Neural progenitor cell (in vitro differentiated cells): ENCODE measurements at regions not wholly inside any gene's neighbourhood (a gene's known extent, or its start where the extent isn't known, plus 50 kb on each side); places are given as distances from the start of the nearest gene placed in this dataset.
A peak's percentile ranks its signal among the peaks of the same experiment; 100 is the strongest.

Experiments used
- DNase-seq: peaks from one replicate; pipeline ENCODE4 v3.0.0-alpha.2; 2016; ENCODE audit warnings: low spot score
- H2AFZ ChIP-seq: fragments of 200-600 bp; sonication (generic); replicated peaks from 2 replicates; pipeline ENCODE4 v1.6.1; 2016; ENCODE audit warnings: antibody characterized with exemption
- H3F3A ChIP-seq: fragments of 200-600 bp; sonication (generic); 2 replicates; pipeline ENCODE4 v1.6.1; 2016; ENCODE audit warnings: antibody characterized with exemption, low read depth
- H3K27ac ChIP-seq: fragments of 200-600 bp; sonication (generic); 2 replicates; pipeline ENCODE4 v1.5.1; 2016; ENCODE audit warnings: mild to moderate bottlenecking
- H3K27me3 ChIP-seq: fragments of 200-600 bp; sonication (generic); 2 replicates; pipeline ENCODE4 v1.6.1; 2016; ENCODE audit warnings: mild to moderate bottlenecking, moderate library complexity
- H3K36me3 ChIP-seq: fragments of 200-600 bp; sonication (generic); 2 replicates; pipeline ENCODE4 v1.5.1; 2016
- H3K4me1 ChIP-seq: fragments of 200-600 bp; sonication (generic); 2 replicates; pipeline ENCODE4 v1.6.1; 2016; ENCODE audit warnings: mixed run types
- H3K4me2 ChIP-seq: fragments of 200-600 bp; sonication (generic); 2 replicates; pipeline ENCODE4 v1.6.1; 2016
- H3K4me3 ChIP-seq: fragments of 200-600 bp; sonication (generic); 2 replicates; pipeline ENCODE4 v1.5.1; 2016
- H3K79me2 ChIP-seq: fragments of 200-600 bp; sonication (generic); 2 replicates; pipeline ENCODE4 v1.6.1; 2016; ENCODE audit warnings: low read depth
- H3K9ac ChIP-seq: fragments of 200-600 bp; sonication (generic); 2 replicates; pipeline ENCODE4 v1.6.1; 2016
- H3K9me3 ChIP-seq: fragments of 200-600 bp; sonication (generic); 2 replicates; pipeline ENCODE4 v1.5.1; 2016; ENCODE audit warnings: low read depth
- H4K20me1 ChIP-seq: fragments of 200-600 bp; sonication (generic); 2 replicates; pipeline ENCODE4 v1.6.1; 2016; ENCODE audit warnings: low read depth
- H3K27ac Mint-ChIP-seq: 3 replicates; pipeline ENCODE4 v1.8.0; 2021; ENCODE audit warnings: mixed read lengths
- H3K27me3 Mint-ChIP-seq: 2 replicates; pipeline ENCODE4 v1.8.0; 2022; ENCODE audit warnings: low read depth, mild to moderate bottlenecking, inconsistent platforms, moderate library complexity, mixed read lengths; ENCODE audit not compliant: insufficient read depth
- H3K36me3 Mint-ChIP-seq: 3 replicates; pipeline ENCODE4 v1.8.0; 2021; ENCODE audit warnings: mixed read lengths
- H3K4me1 Mint-ChIP-seq: 3 replicates; pipeline ENCODE4 v1.8.0; 2021; ENCODE audit warnings: mixed read lengths
- H3K4me3 Mint-ChIP-seq: 3 replicates; pipeline ENCODE4 v1.8.0; 2021; ENCODE audit warnings: mild to moderate bottlenecking, moderate library complexity, mixed read lengths
- H3K9me3 Mint-ChIP-seq: 3 replicates; pipeline ENCODE4 v1.8.0; 2020; ENCODE audit warnings: mixed read lengths
- CTCF ChIP-seq: fragments of 200-600 bp; sonication (generic); IDR thresholded peaks from 2 replicates; pipeline ENCODE4 v1.5.1; 2017; ENCODE audit warnings: antibody characterized with exemption, mild to moderate bottlenecking
- EZH2 ChIP-seq: fragments of 200-600 bp; sonication (generic); IDR thresholded peaks from 2 replicates; pipeline ENCODE4 v1.6.1; 2017; ENCODE audit warnings: antibody characterized with exemption, mild to moderate bottlenecking, moderate library complexity
- EZH2phosphoT487 ChIP-seq: fragments of 200-600 bp; sonication (generic); IDR thresholded peaks from 2 replicates; pipeline ENCODE4 v1.6.1; 2017; ENCODE audit warnings: antibody characterized with exemption

- peaks cover 10% of the 10 kb centered on the region for H3K4me1 ChIP-seq
- Mint-ChIP-seq H3K27me3 (peaks cover 2% of the 10 kb centered on the region), H3K9me3 (no peaks in the 10 kb centered on the region), H3K27ac (no peak overlapping the region), H3K36me3 (no peaks in the 10 kb centered on the region), H3K4me1 (peaks cover 27% of the 10 kb centered on the region), H3K4me3 (no peak overlapping the region)
- no peak for TF ChIP-seq EZH2phosphoT487
- no peak for TF ChIP-seq EZH2
- no peak for TF ChIP-seq CTCF
- DNase-seq: no peak
- H3K9ac ChIP-seq: no peak overlapping the region
- H3K9me3 ChIP-seq: no peaks in the 10 kb centered on the region
- H3K27me3 ChIP-seq: no peaks in the 10 kb centered on the region
- no peak overlapping the region for H2AFZ ChIP-seq
- no peak overlapping the region for H3K4me3 ChIP-seq
- H3K27ac ChIP-seq: no peak overlapping the region
- no peaks in the 10 kb centered on the region for H3K36me3 ChIP-seq
- no peaks in the 10 kb centered on the region for H3K79me2 ChIP-seq
- H3F3A ChIP-seq: no peaks in the 10 kb centered on the region
- H3K4me2 ChIP-seq: no peak overlapping the region
- no peaks in the 10 kb centered on the region for H4K20me1 ChIP-seq
Measured at GRCh38 chr18:25595274-25596060, 243.5 kb upstream of the ZNF521 start.

DNA sequence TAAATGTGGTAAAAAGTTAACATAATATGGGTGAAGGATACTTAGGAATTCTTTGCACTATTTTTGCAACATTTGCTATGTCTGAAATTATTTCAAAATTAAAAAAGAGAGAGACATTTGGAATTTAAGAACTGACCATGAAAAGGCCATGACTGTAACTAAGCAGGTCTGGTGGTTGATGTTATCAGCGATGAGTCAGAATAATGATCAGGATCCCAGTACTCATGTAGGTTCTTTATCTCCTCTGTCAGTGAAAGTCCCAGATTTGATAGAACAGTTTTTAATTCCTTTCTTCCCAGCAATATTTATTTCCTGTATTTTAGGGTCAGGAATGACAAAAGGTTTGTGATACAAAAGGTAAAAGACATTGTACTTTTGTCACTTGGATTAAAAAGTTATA, 242.4 kb upstream of the ZNF521 start:
- H3K27me3 ChIP-seq: no peaks in the 10 kb centered on the region
- H3K79me2 ChIP-seq: no peaks in the 10 kb centered on the region
- no peak overlapping the region for H3K27ac ChIP-seq
- no peaks in the 10 kb centered on the region for H3K36me3 ChIP-seq
- Mint-ChIP-seq H3K27ac (no peak overlapping the region), H3K9me3 (no peaks in the 10 kb centered on the region), H3K4me3 (no peak overlapping the region), H3K27me3 (peaks cover 2% of the 10 kb centered on the region), H3K36me3 (no peaks in the 10 kb centered on the region), H3K4me1 (peaks cover 27% of the 10 kb centered on the region)
- H3K9me3 ChIP-seq: no peaks in the 10 kb centered on the region
- no peaks in the 10 kb centered on the region for H4K20me1 ChIP-seq
- TF ChIP-seq CTCF (no peak), EZH2phosphoT487 (no peak), EZH2 (no peak)
- no peaks in the 10 kb centered on the region for H3F3A ChIP-seq
- no peak overlapping the region for H2AFZ ChIP-seq
- H3K4me2 ChIP-seq: no peak overlapping the region
- no peak for DNase-seq
- no peak overlapping the region for H3K4me3 ChIP-seq
- H3K9ac ChIP-seq: no peak overlapping the region
- H3K4me1 ChIP-seq: peaks cover 10% of the 10 kb centered on the region

DNA sequence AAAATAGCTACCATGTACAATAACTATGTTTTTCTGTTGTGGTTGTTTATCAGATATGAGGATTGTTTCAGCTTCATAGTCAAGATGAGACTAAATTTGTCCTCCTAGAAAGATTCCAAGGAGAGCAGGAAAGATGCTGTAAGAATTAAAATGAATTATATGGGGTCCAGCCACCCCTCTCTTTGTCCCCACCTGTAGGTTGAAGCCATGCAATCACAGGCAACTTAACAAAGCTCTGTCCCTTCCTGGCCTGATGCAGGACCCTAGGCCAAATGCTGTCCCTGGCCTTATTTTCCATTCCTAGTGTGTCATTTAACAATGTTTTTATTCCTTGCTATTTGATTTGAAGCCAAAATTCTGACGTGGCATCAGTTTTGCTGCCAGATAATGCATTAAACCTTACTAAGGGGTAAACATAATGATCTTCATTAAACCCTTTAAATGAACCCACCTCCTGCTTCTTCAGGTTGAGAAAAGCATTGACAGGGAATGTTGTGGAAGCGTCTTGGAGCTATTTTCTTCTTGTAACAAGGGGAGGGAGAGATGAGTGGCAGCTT, 240.9 kb upstream of the ZNF521 start:
- Histone ChIP-seq H3K4me2 (no peak overlapping the region), H2AFZ (no peak overlapping the region), H3K9me3 (peaks cover 2% of the 10 kb centered on the region), H3K4me1 (peaks cover 10% of the 10 kb centered on the region), H3K27me3 (no peaks in the 10 kb centered on the region), H3K36me3 (no peaks in the 10 kb centered on the region), H3K79me2 (no peaks in the 10 kb centered on the region), H3K9ac (no peak overlapping the region), H4K20me1 (no peaks in the 10 kb centered on the region), H3F3A (no peaks in the 10 kb centered on the region), H3K27ac (no peak overlapping the region), H3K4me3 (no peak overlapping the region)
- DNase-seq: no peak
- TF ChIP-seq CTCF: peak; percentile 35
- no peak for TF ChIP-seq EZH2
- no peak for TF ChIP-seq EZH2phosphoT487
- peaks cover 26% of the 10 kb centered on the region for H3K4me1 Mint-ChIP-seq
- H3K9me3 Mint-ChIP-seq: peaks cover 10% of the 10 kb centered on the region
- peaks cover 5% of the 10 kb centered on the region for H3K27me3 Mint-ChIP-seq
- no peak overlapping the region for H3K4me3 Mint-ChIP-seq
- H3K36me3 Mint-ChIP-seq: no peaks in the 10 kb centered on the region
- H3K27ac Mint-ChIP-seq: no peak overlapping the region
